ENCODE measurements at regions not wholly inside any gene's neighbourhood (a gene's known extent, or its start where the extent isn't known, plus 50 kb on each side); places are given as distances from the start of the nearest gene placed in this dataset.

- DNase-seq: no peak
These were observed 638.2 kb downstream of the FBXO15 start for GRCh38 chr18:73509460-73509859.

GRCh38 chr18:73503326-73503725 lies 635.5 kb upstream of the NETO1 start:
- DNase-seq: no peak

- no peak for DNase-seq
These were observed 620.2 kb upstream of the NETO1 start for GRCh38 chr18:73487966-73488365.

- no peak for DNase-seq
These were observed 617.4 kb upstream of the NETO1 start for GRCh38 chr18:73485166-73485565.

- DNase-seq: no peak
These were observed 615.1 kb upstream of the NETO1 start for GRCh38 chr18:73482901-73483300.

- no peak for DNase-seq
These were observed 611.7 kb upstream of the NETO1 start for GRCh38 chr18:73479477-73479876.

GRCh38 chr18:73478191-73478590 lies 610.4 kb upstream of the NETO1 start:
- DNase-seq: no peak

GRCh38 chr18:73476031-73476430 lies 608.2 kb upstream of the NETO1 start:
- no peak for DNase-seq

GRCh38 chr18:73462092-73462491 lies 594.3 kb upstream of the NETO1 start:
- peak; percentile 90 for DNase-seq

- no peak for DNase-seq
These were observed 593.9 kb upstream of the NETO1 start for GRCh38 chr18:73461780-73462059.

GRCh38 chr18:73461038-73461779 lies 593.4 kb upstream of the NETO1 start:
- DNase-seq: no peak

GRCh38 chr18:73458186-73458964 lies 590.6 kb upstream of the NETO1 start:
- no peak for DNase-seq

GRCh38 chr18:73456643-73457042 lies 588.9 kb upstream of the NETO1 start:
- DNase-seq: no peak

GRCh38 chr18:73452866-73453265 lies 585.1 kb upstream of the NETO1 start:
- no peak for DNase-seq

GRCh38 chr18:73446502-73446901 lies 578.7 kb upstream of the NETO1 start:
- no peak for DNase-seq

GRCh38 chr18:73431620-73432019 lies 563.8 kb upstream of the NETO1 start:
- DNase-seq: no peak

GRCh38 chr18:73421010-73421409 lies 553.2 kb upstream of the NETO1 start:
- no peak for DNase-seq

GRCh38 chr18:73419531-73419930 lies 551.7 kb upstream of the NETO1 start:
- DNase-seq: no peak

- no peak for DNase-seq
These were observed 546.8 kb upstream of the NETO1 start for GRCh38 chr18:73414598-73414997.

- no peak for DNase-seq
These were observed 546.3 kb upstream of the NETO1 start for GRCh38 chr18:73414069-73414468.

- DNase-seq: no peak
These were observed 541.5 kb upstream of the NETO1 start for GRCh38 chr18:73409242-73409641.

- no peak for DNase-seq
These were observed 540.7 kb upstream of the NETO1 start for GRCh38 chr18:73408469-73408868.

- DNase-seq: no peak
These were observed 539.7 kb upstream of the NETO1 start for GRCh38 chr18:73407506-73407905.

- DNase-seq: no peak
These were observed 516.5 kb upstream of the NETO1 start for GRCh38 chr18:73384246-73384645.

GRCh38 chr18:73381699-73382036 lies 513.9 kb upstream of the NETO1 start:
- no peak for DNase-seq

All from COR-L47 (cell line).